ENCODE measurements at regions not wholly inside any gene's neighbourhood (a gene's known extent, or its start where the extent isn't known, plus 50 kb on each side); places are given as distances from the start of the nearest gene placed in this dataset.
"Not testable (repeated sequence)": the region's sequence is repeated elsewhere in the genome, so short reads cannot be mapped to it uniquely, and the experiment has no call there.

DNA sequence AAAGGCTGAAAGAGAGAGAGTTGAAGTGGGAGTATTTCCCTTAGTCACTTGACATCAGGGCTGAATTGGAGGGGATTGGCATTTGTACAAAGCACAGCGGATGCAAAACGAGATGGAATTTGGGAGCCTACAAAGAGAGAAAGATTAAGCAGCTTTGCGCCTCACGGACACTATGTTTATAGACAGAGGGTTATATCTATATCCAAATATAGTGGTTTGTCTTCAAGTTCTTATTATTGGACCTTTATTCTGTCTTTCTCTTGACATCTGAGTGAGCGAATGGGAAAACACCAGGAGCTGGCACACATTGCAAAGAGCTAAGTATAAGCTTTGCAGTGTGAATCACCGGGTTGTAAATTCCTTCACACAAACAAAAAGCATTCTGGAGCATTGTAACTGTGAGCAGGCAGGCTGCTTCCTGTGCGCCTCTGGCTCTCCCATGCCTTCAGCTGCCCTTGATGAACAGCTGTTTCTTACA is 500.2 kb downstream of the STIM2 start:
- no peak for ATAC-seq
- no peak for DNase-seq

DNA sequence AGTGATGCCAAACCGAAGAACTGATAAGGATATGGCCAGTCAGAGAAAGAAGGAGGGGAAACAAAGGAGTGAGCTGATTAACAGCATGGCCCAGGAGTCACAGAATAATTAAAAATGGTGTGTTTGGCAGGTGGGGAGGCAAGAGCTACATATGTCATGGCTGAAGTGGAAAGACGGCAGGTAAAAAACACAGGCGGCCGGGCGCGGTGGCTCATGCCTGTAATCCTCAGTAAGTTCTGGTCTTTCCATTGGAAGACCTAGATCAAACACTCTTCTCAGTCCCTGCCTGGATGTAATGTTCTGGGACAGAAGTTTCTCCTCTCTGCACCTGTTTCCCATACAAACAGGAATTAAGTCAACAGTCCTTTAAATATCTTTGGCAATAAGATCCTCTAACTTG is 503.9 kb downstream of the STIM2 start:
- no peak for ATAC-seq
- no peak for DNase-seq

DNA sequence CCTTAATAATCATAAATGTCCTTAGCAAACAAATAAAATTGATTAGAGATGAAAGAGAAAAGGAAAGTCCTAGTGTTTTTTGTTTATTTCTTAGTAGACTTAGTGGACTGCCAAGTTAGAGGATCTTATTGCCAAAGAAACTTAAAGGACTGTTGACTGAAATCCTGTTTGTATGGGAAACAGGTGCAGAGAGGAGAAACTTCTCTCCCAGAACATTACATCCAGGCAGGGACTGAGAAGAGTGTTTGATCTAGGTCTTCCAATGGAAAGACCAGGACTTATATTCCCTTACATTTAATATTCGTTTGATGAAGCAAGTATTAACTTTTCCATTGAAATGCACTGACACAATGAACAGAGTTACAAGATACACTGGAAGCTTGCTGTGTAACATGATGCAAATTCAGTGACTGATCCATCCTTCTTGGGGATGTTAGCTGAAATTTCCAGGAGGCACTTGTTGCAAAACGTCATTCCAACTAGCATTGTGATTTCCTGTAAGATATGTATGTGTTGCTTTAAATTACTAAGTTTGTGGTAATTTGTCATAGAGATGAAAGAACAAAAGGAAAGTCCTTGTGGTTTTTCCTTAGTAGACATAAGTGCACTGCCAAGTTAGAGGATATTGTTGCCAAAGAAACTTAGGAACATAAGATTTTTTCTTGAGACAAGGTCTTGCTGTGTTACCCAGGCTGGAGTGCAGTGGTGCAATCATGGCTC is 505.6 kb downstream of the STIM2 start:
- DNase-seq = no peak
- ATAC-seq = no peak

DNA sequence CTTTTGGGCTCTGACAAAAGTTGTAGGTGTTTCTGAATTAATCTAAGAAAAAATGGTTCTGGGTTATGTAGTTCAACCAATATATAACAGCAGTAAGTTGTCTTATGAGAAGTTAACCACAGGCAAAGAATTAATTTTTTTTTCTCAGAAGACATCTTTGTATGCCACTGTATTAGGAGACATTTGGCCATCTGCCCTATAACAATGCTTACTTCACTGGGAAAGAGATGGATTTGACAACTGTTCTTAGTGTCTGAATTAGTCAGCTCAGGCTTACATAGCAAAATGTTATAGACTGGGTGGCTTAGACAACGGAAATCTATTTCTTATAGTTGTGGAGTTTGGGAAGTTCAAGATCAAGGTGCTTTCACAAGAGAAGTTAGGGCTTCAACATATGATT is 508.1 kb downstream of the STIM2 start:
- no peak for ATAC-seq
- no peak for DNase-seq

DNA sequence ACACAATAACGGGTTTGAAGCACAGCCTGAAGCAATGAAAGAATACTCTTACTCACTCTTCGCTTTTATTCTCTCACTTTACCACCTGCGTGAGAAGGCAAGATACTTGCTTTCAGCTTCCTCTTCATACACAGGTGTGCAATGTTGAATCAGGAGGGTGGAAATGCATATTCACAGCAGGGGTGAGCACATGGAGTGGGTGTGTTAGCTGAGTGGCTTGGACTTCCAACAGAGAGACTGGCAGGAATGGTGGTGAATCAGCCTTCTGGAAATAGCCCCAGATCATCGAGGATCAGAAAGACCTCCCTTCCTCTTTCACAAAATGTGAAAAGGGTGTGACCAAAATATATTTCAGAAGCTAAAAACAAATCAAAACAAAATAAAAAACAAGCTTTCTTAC is 521.2 kb downstream of the STIM2 start:
- ATAC-seq (no peak), DNase-seq (no peak)

DNA sequence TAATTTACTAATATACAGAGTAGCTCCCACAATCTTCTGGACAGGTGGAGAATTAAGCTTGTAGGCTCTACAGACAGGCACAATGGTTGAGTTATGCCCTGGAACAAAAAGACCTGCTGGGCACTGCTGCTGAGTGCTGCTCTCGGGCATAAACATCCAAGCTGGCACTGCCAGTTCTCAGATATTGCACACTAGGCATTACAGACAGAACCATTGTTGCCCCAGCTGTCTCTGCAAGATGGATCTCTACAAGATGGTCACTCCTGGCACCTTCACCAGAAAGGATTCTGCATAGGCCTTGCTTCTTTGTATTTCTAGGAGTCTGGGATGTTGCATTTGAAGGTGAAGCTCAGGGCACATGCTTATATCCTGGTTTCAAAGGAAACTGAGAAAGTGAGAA is 527.1 kb downstream of the STIM2 start:
- ATAC-seq = no peak
- DNase-seq = no peak

DNA sequence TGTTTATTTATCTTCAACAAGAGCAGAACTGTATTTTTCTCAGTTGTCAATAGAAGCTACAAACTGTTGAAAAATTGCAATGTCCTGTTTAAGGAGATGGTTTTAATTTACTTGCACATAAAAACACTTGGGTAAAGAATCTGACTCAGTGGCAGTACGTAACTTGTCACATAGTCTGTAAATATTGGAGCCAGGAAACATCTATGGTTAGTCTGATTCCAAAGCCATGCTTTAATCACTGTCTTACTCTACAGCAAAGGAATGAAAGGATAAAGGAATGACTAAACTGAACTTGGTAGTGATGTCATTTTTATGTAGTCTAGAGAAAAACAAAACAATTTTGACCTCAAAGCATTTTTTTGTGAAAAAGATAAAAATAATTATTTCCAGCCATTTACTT is 537.2 kb downstream of the STIM2 start:
- ATAC-seq (no peak), DNase-seq (no peak)

DNA sequence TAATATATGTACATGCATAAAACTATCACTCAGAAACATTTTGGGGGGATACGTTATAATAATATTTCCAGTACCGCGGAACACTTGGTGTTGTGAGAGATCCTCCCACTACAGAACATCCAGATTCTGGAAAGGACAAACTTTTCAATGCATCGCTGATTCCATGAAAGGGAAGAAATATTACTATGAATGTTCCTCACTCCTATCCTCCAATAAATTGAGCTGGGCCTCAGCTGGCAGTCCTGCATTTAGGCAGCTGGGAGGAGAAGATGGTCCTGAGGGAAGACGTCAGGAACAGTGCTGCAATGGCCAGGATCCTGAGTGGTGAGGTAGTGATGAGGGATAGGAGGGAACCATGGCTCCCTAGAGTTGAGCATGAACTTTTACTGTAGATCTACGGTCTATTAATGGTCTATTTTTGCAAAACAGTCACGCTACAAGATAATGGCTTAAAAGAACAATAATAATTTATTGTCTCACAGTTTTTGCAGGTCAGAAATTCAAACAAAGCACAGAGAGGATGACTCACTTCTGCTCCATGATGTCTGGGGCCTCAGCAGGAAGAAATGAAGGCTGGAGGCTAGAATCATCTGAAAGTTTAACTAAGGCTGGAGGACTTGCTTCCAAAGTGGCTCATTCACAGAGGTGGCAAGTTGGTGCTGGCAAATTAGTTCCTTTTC is 538.1 kb downstream of the STIM2 start:
- ATAC-seq = no peak
- DNase-seq = no peak

DNA sequence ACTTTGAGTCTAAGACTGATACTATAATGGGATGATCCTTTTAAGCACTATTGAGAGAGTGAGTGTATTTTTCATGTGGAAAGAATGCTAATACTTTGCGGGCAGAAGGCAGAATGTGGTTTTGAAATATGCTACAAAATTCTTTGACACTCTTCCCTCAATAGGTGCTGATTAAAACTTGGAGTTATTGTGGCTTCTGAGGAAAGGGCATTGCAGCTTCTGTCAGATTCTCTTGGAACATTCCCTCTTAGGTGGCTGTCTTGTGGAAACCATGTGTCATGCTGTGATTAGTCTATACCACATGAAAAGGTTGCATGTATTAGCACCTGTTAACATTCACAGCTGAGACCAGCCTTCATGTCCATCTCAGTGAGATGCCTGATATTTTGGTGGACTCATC is 547.0 kb downstream of the STIM2 start:
- ATAC-seq = no peak
- no peak for DNase-seq

DNA sequence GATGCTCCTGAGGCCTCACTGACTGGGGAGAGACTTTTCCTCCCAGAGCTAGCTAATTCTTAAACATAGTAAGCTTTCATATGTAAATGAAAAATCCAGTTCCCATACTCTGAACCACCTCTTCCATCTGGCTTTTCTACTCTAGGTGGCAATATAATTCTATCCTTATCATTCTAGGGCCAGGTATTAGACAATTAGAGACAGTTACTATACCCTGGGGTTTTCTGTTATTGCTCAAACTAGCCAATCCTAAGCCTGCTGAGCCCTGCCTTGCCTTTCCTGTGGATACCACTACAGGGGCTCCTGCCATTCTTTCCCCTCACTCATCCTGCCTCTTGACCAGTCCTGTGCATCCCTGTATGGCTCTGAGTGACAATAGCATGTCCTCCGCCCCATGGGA is 552.0 kb downstream of the STIM2 start:
- ATAC-seq (no peak), DNase-seq (no peak)

DNA sequence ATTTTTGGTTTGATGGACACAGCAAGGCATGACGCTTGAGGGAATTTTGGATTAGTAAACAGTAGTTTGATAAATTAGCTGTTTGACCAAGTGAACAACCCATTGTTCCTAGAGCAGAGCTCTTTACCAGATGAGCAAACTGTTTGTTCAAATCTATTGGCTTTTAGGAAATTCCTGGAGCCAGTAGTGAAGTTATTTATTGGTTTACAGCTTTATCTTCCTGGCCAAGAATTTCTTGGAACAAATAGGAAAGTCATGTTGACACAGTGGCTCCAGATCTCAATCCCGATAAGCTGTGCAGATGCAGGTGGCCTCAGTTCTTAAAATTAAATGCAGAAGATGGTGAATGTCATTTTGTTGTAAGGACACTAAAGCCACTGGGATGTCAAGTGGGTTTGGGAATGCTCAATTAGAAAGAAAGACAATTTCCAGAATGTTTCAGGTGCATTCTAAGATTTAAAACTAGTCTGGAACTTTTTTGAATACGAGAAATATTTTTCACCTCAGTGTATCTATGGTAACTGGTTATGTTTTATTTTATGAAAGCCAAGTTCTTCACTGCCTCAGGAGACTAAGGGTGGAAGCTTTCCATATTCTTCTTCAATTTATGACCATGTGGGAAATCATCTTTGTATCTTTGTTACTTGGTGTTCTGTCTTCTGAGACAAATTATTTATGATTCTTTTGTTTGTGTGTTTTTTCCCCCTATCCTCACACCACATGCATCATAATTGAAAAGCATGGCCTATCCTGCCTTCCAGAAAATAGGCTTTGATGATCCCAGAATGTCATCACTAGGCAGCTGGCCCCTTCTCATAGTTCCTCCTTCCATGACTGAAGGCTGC is 554.5 kb downstream of the STIM2 start:
- DNase-seq (no peak), ATAC-seq (no peak)

DNA sequence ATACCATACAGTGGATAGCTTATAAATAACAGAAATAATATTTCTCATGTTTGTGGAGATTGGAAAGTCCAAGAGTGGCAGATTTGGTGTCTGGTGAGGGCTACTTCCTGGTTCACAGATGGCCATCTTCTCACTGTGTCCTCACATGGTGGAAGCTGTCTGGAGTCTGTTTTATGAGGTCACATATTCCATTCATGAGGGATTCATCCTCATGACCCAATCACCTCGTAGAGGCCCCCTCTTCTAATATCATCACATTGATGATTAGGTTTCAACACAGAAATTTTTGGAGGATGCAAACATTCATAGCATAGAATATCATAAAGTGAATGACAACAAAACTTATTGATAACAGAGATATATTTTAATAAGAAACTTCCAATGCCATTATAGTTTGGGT is 568.0 kb downstream of the STIM2 start:
- ATAC-seq (no peak), DNase-seq (no peak)

DNA sequence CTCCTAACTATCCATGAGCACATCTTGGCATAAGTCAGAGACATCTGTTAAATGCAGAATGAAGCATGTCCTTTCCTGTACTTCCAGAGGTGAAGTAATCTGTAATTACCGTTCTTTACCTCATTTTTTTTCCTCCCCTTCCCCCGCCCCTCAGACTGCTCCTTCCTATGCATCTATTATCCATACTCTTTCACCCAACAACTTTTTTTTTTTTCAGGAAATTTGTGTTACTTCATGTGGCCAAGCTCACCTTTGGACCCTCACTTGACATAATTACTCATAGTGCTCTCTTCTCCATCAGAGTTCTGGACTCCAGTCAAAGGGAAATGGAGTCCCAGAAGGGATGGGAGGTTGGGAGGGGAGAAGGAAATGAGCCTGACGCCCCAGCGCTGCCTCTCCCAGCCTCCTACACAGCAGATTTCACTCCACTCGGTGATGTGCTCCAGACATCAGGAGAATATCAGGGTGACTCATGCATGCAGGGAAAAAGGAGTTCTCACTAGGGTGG is 568.8 kb downstream of the STIM2 start:
- ATAC-seq = no peak
- DNase-seq = no peak

DNA sequence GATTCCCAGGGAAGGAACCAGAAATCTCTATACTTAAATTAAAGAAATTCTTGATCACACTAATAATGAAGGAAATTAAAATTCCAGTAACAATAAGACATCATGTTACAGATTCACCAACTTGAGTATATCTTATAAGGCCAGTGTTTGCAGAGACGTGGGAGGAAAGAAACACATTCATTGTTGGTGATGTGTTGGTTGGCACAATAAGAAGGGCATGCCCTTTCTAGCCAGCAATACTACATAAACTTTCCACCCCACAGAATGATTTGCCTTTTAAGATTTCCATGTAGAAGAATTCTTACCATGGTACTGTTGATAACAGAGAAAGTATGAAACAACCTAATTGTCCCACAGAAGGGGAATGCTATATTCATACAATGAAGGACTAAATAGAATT is 581.5 kb downstream of the STIM2 start:
- no peak for DNase-seq
- ATAC-seq = no peak

DNA sequence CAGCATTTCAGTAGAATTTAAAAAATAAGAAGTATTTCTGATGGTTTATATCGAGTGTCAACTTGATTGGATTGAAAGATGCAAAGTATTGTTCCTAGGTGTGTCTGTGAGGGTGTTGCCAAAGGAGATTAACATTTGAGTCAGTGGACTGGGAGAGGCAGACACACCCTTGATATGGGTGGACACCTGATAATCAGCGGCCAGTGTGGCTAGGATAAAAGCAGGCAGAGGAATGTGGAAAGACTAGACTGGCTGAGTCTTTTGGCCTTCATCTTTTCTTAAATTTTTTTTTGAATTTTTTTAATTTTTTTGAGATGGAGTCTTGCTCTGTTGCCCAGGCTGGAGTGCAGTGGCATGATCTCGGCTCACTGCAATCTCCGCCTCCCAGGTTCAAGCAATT is 582.0 kb downstream of the STIM2 start:
- not testable (repeated sequence) for DNase-seq, ATAC-seq

DNA sequence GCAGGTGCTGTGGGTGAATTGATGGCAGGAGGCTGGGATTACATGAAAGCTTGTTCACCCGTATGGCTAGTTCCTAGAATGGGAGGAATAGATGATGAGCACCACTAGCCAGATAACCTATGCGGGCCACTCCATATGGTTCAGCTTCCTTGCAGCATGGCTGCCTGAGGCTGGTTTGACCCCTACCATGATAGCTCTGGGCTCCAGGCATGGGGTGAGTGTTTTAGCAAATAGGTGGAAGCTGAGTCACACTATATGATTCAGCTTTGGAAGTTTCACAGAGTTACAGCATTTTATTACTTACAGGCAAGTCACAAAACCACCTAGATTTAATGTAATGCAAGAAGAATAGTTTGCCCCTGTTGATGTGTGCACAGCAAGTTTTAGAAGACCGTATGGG is 603.2 kb downstream of the STIM2 start:
- no peak for ATAC-seq
- DNase-seq = no peak

DNA sequence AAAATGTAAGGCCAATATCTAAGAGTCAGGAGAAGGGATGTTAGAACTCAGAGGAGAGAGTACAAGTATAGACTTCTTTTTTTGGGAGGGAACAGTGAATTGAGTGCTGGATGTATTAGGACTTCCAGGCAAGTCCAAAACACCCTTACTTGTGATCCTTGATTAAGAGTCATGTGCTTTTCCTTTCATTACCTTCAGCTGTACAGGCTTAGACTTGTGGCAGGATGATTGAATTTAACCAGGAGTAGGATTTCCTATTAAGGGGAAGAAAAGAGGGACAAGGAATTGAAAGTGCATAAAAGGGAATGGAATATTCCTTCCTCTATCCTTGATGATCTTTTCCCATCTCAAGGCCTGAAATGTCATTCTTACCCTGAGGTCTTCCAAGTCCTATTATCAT is 606.7 kb downstream of the STIM2 start:
- DNase-seq (no peak), ATAC-seq (no peak)

DNA sequence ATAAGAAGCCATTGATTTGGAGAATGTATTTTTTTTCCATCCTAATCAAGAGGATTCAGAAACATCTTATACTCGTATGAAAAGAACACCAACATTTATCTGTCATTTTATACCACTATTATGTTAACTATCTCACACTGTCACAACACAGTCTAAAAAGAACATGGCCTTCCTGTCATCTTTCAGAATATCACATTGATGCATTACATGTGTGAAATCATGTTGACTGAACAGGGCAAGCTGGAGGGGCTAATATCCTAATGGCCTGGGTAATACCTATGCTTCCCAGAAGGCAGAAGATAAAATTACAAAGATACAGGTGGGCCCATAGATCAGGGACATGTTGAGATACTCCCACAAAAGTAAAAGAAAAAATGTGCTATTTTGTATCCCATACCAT is 611.7 kb downstream of the STIM2 start:
- DNase-seq (no peak), ATAC-seq (no peak)

DNA sequence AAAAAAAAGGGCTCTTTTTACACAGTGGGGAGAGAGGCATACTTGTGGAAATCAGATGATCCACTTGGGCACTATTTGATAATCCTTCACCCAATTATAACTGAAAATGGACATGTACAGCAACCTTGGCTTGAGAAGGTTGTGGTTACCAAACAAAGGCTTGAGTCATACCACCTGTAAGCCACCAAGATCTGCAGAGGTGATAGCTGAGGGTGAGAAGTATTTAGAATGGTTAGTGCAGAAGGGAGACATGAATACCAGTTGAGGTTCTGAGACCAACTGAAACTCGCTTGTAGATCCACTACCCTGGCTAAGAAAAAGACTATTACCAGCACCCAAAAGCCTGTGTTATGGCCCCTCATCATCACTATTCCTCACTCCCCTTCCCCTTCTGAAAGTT is 614.0 kb downstream of the STIM2 start:
- DNase-seq (no peak), ATAC-seq (no peak)

DNA sequence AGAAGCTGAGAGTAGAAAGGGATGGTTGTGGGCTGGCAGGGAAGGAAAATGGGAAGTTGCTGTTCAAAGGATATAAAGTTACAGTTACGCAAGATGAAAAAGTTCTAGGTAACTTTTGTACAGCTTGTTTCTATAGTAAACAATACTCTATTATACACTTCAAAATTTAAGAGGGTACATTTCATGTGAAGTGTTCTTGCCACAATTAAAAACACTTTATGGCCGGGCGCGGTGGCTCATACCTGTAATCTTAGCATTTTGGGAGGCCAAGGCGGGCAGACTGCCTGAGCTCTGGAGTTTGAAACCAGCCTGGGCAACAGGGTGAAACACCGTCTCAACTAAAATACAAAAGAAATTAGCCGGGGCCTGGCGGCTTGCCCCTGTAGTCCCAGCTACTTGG is 623.6 kb downstream of the STIM2 start:
- DNase-seq = no peak
- ATAC-seq = no peak

DNA sequence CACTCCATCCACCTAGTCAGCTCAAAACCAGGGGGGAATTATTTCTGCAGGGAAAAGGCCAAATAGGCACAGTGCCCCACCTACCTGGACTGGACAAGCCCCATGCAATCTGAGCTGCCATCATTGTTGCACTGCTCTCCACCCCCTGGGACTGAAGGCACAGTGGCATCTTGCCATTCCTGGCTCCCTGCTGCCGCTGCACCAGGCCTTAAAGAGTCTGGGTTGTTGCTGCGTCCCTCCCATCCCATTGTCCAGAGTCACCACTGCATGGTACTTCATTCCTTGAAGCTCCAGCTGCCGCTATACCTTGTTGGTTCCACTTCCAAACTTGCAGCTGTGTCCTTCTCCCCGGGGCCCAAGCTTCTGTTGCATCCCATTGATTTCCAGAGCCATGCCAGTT is 629.7 kb downstream of the STIM2 start:
- ATAC-seq (no peak), DNase-seq (no peak)

DNA sequence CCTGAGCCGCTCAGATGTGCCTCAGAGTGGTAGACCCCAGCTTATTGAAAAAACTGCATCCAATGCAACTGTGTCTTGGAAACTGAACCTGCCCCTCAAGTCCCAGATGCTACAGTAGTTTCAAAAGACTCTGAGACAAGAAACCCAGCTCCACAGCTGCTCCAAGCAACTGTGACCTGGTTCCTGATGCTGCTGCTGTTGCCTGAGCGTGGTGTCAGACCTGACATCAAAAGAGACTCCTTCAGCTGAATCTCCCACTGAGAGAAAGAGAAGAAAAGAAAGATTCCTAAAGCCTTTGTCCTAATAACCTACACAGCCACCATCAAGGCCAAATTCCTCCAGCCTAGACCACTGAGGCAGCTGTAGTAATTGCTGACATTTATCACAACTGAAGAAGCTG is 630.1 kb downstream of the STIM2 start:
- no peak for DNase-seq

DNA sequence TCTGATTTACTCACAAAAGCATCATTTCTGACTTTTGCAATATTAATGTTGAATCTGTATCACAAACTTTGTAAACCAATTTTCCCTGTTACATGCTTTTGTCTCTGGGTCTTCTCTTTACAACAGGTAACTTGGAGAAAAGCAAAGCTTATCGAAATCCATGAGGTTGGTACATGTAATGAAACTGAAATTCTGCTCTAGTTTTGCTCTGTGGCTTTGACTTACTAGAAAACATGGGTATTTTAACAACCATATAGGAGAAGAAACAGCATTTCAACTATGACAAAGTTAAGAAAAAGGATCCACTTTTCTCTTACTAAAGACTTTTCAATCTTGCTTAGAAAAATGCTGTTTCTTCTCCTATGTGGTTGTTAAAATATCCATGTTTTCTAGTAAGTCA is 645.8 kb downstream of the STIM2 start:
- ATAC-seq = no peak
- no peak for DNase-seq

More for the DNA sequence above, 630.1 kb downstream of the STIM2 start:
- no peak for ATAC-seq
